K562 (cell line): ENCODE measurements at regions not wholly inside any gene's neighbourhood (a gene's known extent, or its start where the extent isn't known, plus 50 kb on each side); places are given as distances from the start of the nearest gene placed in this dataset.

Experiments used
- RFX7 ChIP-seq: fragments of 250-450 bp; sonication (Bioruptor Pico); IDR thresholded peaks from 2 replicates; pipeline ENCODE4 v1.5.1; 2021; ENCODE audit warnings: mild to moderate bottlenecking
- ZNF318 ChIP-seq, 2 experiments: fragments of 450-650 bp; IDR thresholded peaks; 2 replicates each; pipeline ENCODE4 v1.6.1; 2016; ENCODE audit warnings: mild to moderate bottlenecking in 2 of 2, borderline replicate concordance in 1 of 2, low read depth in 1 of 2, moderate library complexity in 1 of 2

GRCh38 chr6:22145376-22145775 lies 151.5 kb downstream of the PRL start (continued):
- TF ChIP-seq ZNF318 (IDR thresholded peaks at IDR 0.05; ENCODE audit: borderline replicate concordance in 1 of 2, low read depth in 1 of 2) = no peak
- no peak for TF ChIP-seq RFX7
